Stomach (tissue), 8 donors: ENCODE measurements at regions not wholly inside any gene's neighbourhood (a gene's known extent, or its start where the extent isn't known, plus 50 kb on each side); places are given as distances from the start of the nearest gene placed in this dataset.

ENCODE experiments used
- DNase-seq, 2 donors: peaks; one replicate each; pipeline versions ENCODE4 v3.0.0 to v3.0.0-alpha.2; 2013 to 2019
- H3K27ac ChIP-seq, 5 donors: fragments of 200-600 bp in 4 of 5; sonication (generic) in 4 of 5; one replicate each; pipeline ENCODE4 v1.5.1; 2013 to 2019; ENCODE audit warnings: mild to moderate bottlenecking in 1 of 5, moderate library complexity in 1 of 5
- H3K27me3 ChIP-seq, 3 donors: fragments of 200-600 bp; sonication (generic); one replicate each; pipeline ENCODE4 v1.5.1; 2017 to 2019; ENCODE audit warnings: mixed run types in 1 of 3
- H3K36me3 ChIP-seq, 4 donors: fragments of 200-600 bp; sonication (generic); 1 replicate in 3 of 4; 2 replicates in 1 of 4; pipeline ENCODE4 v1.5.1; 2016 to 2019
- H3K4me1 ChIP-seq, 4 donors: fragments of 200-600 bp; sonication (generic); one replicate each; pipeline ENCODE4 v1.5.1; 2016 to 2019
- H3K4me3 ChIP-seq, 4 donors: fragments of 200-600 bp; sonication (generic) in 3 of 4; one replicate each; pipeline ENCODE4 v1.5.1; 2016 to 2019; ENCODE audit warnings: mild to moderate bottlenecking in 1 of 4
- H3K9me3 ChIP-seq, 4 donors: fragments of 200-600 bp; sonication (generic); one replicate each; pipeline ENCODE4 v1.5.1; 2016 to 2019
- EP300 ChIP-seq: sonication (generic); formaldehyde crosslinking; IDR thresholded peaks from one replicate; pipeline ENCODE4 v1.6.1; 2017; ENCODE audit warnings: antibody characterized with exemption
- POLR2A ChIP-seq, 4 donors: fragments of 450-650 bp; IDR thresholded peaks; one replicate each; pipeline ENCODE4 v1.6.1; 2016; ENCODE audit warnings: antibody characterized with exemption in 4 of 4, control low read depth in 2 of 4, mild to moderate bottlenecking in 1 of 4, moderate library complexity in 1 of 4
- POLR2AphosphoS5 ChIP-seq, 3 donors: sonication (generic); formaldehyde crosslinking; IDR thresholded peaks; one replicate each; pipeline ENCODE4 v1.6.1; 2016; ENCODE audit warnings: antibody characterized with exemption in 3 of 3
- WGBS, 5 donors: extraction: QIAGEN DNeasy Blood & Tissue Kit in 3 of 5; methylation state at CpG; one replicate each; pipeline versions ENCODE4 v1.1.5 to v1.1.7; 2013 to 2018; 5-methylcytosine and 5-hydroxymethylcytosine counted together
- intact Hi-C: fragments of 100-400 bp; cut with DNase I; formaldehyde crosslinking; loops from one replicate; pipeline ENCODE4 v1.15.1; 2023; ENCODE audit warnings: low total_unique reads
- TF ChIP-seq, protein P1 (sequence below), 7 experiments: fragments of 450-650 bp in 4 of 7; fragments of 200-600 bp in 3 of 7; sonication (generic) in 3 of 7; IDR thresholded peaks; one replicate each; pipeline ENCODE4 v1.5.1; 2016 to 2019; ENCODE audit warnings: antibody characterized with exemption in 7 of 7, control low read depth in 2 of 7, mild to moderate bottlenecking in 1 of 7
- donor health status: healthy with polysubstance abuse.
- donor health status: Bipolar disorder and iron deficiency.
- donor health status: healthy.

DNA sequence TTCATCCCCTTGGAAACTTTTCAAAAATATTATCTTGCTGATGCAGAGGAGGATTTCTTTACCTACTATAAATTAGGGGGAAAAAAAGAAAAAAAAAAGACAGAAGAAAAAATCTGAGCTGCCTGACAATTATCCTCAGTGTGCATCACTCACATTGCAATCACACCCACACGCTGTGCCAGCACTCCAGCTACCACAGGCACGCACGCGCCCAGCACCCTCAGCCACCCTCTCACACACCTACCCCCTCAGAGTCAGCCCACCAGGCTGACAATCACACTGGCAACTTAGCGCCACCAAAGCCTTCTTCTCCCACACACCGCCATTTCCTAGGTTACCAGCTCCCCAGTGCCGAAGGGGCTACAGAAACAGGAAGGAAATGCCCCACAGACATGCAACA, 236.1 kb downstream of the KCNA4 start:
- intact Hi-C loops, result no loop called here
- no peak overlapping the region for H3K27ac ChIP-seq
- DNase-seq, result no peak
- H3K36me3 ChIP-seq, result no peaks in the 10 kb centered on the region
- H3K27me3 ChIP-seq, result no peaks in the 10 kb centered on the region
- no peaks in the 10 kb centered on the region for H3K9me3 ChIP-seq
- no peak for TF ChIP-seq EP300
- no peak for TF ChIP-seq POLR2A (IDR thresholded peaks at IDR 0.05)
- TF ChIP-seq, protein P1, sequence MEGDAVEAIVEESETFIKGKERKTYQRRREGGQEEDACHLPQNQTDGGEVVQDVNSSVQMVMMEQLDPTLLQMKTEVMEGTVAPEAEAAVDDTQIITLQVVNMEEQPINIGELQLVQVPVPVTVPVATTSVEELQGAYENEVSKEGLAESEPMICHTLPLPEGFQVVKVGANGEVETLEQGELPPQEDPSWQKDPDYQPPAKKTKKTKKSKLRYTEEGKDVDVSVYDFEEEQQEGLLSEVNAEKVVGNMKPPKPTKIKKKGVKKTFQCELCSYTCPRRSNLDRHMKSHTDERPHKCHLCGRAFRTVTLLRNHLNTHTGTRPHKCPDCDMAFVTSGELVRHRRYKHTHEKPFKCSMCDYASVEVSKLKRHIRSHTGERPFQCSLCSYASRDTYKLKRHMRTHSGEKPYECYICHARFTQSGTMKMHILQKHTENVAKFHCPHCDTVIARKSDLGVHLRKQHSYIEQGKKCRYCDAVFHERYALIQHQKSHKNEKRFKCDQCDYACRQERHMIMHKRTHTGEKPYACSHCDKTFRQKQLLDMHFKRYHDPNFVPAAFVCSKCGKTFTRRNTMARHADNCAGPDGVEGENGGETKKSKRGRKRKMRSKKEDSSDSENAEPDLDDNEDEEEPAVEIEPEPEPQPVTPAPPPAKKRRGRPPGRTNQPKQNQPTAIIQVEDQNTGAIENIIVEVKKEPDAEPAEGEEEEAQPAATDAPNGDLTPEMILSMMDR (IDR thresholded peaks at IDR 0.05), result no peak
- TF ChIP-seq POLR2AphosphoS5 (IDR thresholded peaks at IDR 0.05), result no peak
- 70 to 84% (median 83%) methylated on average over 7 of the region's 7 CpGs for WGBS, 5 donors
- no peak overlapping the region for H3K4me3 ChIP-seq
- no peaks in the 10 kb centered on the region for H3K4me1 ChIP-seq

DNA sequence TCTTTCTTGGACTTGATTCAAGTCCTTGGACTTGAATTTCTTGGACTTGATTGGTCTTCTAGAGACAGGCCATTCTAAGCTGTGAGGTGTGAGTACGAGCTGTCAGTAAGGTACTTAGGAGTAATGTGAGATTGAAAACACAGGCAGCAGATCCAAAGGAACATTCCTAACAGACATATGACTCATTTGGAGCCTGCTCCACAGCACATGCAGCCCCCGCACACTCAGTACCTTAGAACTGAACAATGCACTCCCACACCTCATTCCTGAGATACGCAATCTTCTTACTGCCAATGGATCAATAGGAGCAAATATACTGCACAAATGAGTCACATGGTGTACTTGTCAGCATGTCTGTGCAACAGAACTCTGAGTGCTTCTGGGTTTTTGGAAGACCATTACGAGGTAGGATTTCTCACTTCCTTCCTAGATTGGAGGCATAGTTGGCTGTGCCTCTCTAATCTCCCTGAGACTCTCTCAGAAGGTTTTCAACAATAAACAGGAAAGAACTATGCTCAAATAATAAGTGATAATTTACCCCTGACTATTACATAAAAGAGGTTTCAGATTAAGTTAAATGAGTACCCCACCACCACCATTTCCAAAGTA, 243.1 kb downstream of the KCNA4 start:
- DNase-seq, result peak in 1 of 2 donors; percentile 39
- Histone ChIP-seq H3K4me1 (no peaks in the 10 kb centered on the region), H3K27me3 (no peaks in the 10 kb centered on the region), H3K36me3 (no peaks in the 10 kb centered on the region), H3K9me3 (peaks cover 0 to 13% (median 0%) of the 10 kb centered on the region in 4 donors), H3K4me3 (no peak overlapping the region), H3K27ac (no peak overlapping the region)
- WGBS, 5 donors, result 34 to 65% (median 53%) methylated on average over 4 of the region's 4 CpGs
- TF ChIP-seq, protein P1 (IDR thresholded peaks at IDR 0.05), result no peak
- TF ChIP-seq POLR2A (IDR thresholded peaks at IDR 0.05), result no peak
- TF ChIP-seq EP300, result no peak
- TF ChIP-seq POLR2AphosphoS5 (IDR thresholded peaks at IDR 0.05), result no peak
- intact Hi-C loops, result no loop called here

DNA sequence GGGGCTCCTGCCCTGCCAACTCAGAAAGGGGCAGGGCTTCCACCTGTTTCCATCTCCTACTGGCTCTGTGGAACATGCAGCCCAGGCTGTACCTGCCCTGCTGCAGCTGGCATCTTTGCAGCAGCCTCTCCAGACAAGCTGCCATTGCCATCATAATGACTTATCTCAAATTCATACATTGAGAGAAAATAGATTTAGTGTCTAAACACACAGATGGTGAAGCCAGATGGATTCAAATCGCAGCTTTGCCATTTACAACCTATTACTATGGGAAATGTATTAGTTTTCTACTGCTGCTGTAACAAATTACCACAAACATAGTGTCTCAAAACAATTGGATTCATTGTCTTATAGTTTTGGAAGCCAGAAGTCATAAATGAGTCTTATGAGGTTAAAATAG, 260.0 kb downstream of the KCNA4 start:
- Histone ChIP-seq H3K9me3 (peaks cover 0 to 19% (median 8%) of the 10 kb centered on the region in 4 donors), H3K27me3 (no peaks in the 10 kb centered on the region), H3K27ac (no peak overlapping the region), H3K4me3 (no peak overlapping the region), H3K4me1 (no peaks in the 10 kb centered on the region), H3K36me3 (no peaks in the 10 kb centered on the region)
- no peak for DNase-seq
- WGBS, 5 donors, result 63 to 84% (median 79%) methylated on average over 1 of the region's 1 CpG
- intact Hi-C loops, result no loop called here
- TF ChIP-seq POLR2A (IDR thresholded peaks at IDR 0.05) (no peak), POLR2AphosphoS5 (IDR thresholded peaks at IDR 0.05) (no peak), EP300 (no peak)
- TF ChIP-seq, protein P1 (IDR thresholded peaks at IDR 0.05), result no peak

DNA sequence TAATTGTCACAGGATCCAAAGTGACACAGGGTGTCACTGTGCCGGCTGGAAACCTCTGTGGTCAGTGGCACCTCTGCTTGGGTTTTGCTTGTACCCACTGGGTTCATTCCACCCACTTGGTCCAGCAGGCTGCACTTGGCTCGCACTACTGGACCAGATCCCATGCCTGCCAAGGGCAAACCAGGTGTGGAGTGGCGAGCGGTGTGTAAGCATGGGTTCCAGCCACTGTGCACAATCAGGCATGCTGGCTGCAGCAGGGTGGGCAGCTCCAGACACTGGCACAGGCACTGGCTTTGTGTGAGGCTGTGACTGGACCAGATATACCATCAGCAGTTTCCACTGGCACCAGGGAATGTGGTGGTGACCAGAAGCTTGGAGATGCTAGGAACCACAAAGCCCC, 261.4 kb downstream of the KCNA4 start:
- no peak for DNase-seq
- no peaks in the 10 kb centered on the region for H3K36me3 ChIP-seq
- H3K4me3 ChIP-seq, result no peak overlapping the region
- TF ChIP-seq POLR2AphosphoS5 (IDR thresholded peaks at IDR 0.05) (no peak), EP300 (no peak), POLR2A (IDR thresholded peaks at IDR 0.05) (no peak)
- TF ChIP-seq, protein P1 (IDR thresholded peaks at IDR 0.05), result no peak
- no peaks in the 10 kb centered on the region for H3K4me1 ChIP-seq
- WGBS, 5 donors, result 89 to 95% (median 92%) methylated on average over 1 to 4 of the region's 4 CpGs
- H3K27ac ChIP-seq, result no peak overlapping the region
- intact Hi-C loops, result no loop called here
- H3K9me3 ChIP-seq, result peaks cover 0 to 19% (median 8%) of the 10 kb centered on the region in 4 donors
- H3K27me3 ChIP-seq, result no peaks in the 10 kb centered on the region
